C4-2B (cell line): ENCODE measurements at regions not wholly inside any gene's neighbourhood (a gene's known extent, or its start where the extent isn't known, plus 50 kb on each side); places are given as distances from the start of the nearest gene placed in this dataset.

Experiments used
- CTCF ChIP-seq: fragments of 450-650 bp; conservative IDR thresholded peaks from 2 replicates; pipeline ENCODE4 v1.5.1; 2017; ENCODE audit warnings: mild to moderate bottlenecking
- ZFX ChIP-seq: fragments of 450-650 bp; IDR thresholded peaks from 2 replicates; pipeline ENCODE4 v1.6.1; 2017

GRCh38 chr2:168401771-168402170 is 54.3 kb upstream of the CERS6 start:
- no peak for TF ChIP-seq CTCF
- no peak for TF ChIP-seq ZFX
